ENCODE measurements at regions not wholly inside any gene's neighbourhood (a gene's known extent, or its start where the extent isn't known, plus 50 kb on each side); places are given as distances from the start of the nearest gene placed in this dataset.

GRCh38 chr16:76182041-76182635 is 95.1 kb upstream of the CNTNAP4 start:
- no peaks in the 10 kb centered on the region for H3K27me3 Mint-ChIP-seq (ENCODE audit: unreplicated experiment)
- no peak for TF ChIP-seq CTCF (IDR thresholded peaks at IDR 0.05; ENCODE audit: unreplicated experiment)
- H3K4me3 Mint-ChIP-seq (ENCODE audit: unreplicated experiment) = no peak overlapping the region
- DNase-seq (ENCODE audit: low spot score) = no peak
- H3K9me3 Mint-ChIP-seq (ENCODE audit: unreplicated experiment) = peaks cover 7% of the 10 kb centered on the region
- H3K27ac Mint-ChIP-seq (ENCODE audit: unreplicated experiment) = no peak overlapping the region
- H3K4me1 Mint-ChIP-seq (ENCODE audit: unreplicated experiment) = no peaks in the 10 kb centered on the region
- no peaks in the 10 kb centered on the region for H3K36me3 Mint-ChIP-seq (ENCODE audit: low read depth, unreplicated experiment)

- no peak for DNase-seq (ENCODE audit: low spot score)
- Mint-ChIP-seq H3K27ac (ENCODE audit: unreplicated experiment) (no peak overlapping the region), H3K36me3 (ENCODE audit: low read depth, unreplicated experiment) (no peaks in the 10 kb centered on the region), H3K9me3 (ENCODE audit: unreplicated experiment) (peaks cover 7% of the 10 kb centered on the region), H3K27me3 (ENCODE audit: unreplicated experiment) (no peaks in the 10 kb centered on the region), H3K4me1 (ENCODE audit: unreplicated experiment) (no peaks in the 10 kb centered on the region), H3K4me3 (ENCODE audit: unreplicated experiment) (no peak overlapping the region)
- no peak for TF ChIP-seq CTCF (IDR thresholded peaks at IDR 0.05; ENCODE audit: unreplicated experiment)
These were observed 93.6 kb upstream of the CNTNAP4 start for GRCh38 chr16:76183647-76184046.

GRCh38 chr16:76190057-76190456 is 87.1 kb upstream of the CNTNAP4 start:
- no peaks in the 10 kb centered on the region for H3K36me3 Mint-ChIP-seq (ENCODE audit: low read depth, unreplicated experiment)
- no peaks in the 10 kb centered on the region for H3K4me1 Mint-ChIP-seq (ENCODE audit: unreplicated experiment)
- no peak for DNase-seq (ENCODE audit: low spot score)
- H3K9me3 Mint-ChIP-seq (ENCODE audit: unreplicated experiment) = peaks cover 12% of the 10 kb centered on the region
- H3K27me3 Mint-ChIP-seq (ENCODE audit: unreplicated experiment) = no peaks in the 10 kb centered on the region
- no peak overlapping the region for H3K4me3 Mint-ChIP-seq (ENCODE audit: unreplicated experiment)
- no peak for TF ChIP-seq CTCF (IDR thresholded peaks at IDR 0.05; ENCODE audit: unreplicated experiment)
- H3K27ac Mint-ChIP-seq (ENCODE audit: unreplicated experiment) = no peak overlapping the region

GRCh38 chr16:76190480-76190879 is 86.7 kb upstream of the CNTNAP4 start:
- Mint-ChIP-seq H3K27me3 (ENCODE audit: unreplicated experiment) (no peaks in the 10 kb centered on the region), H3K36me3 (ENCODE audit: low read depth, unreplicated experiment) (no peaks in the 10 kb centered on the region), H3K9me3 (ENCODE audit: unreplicated experiment) (peaks cover 12% of the 10 kb centered on the region), H3K27ac (ENCODE audit: unreplicated experiment) (no peak overlapping the region), H3K4me3 (ENCODE audit: unreplicated experiment) (no peak overlapping the region), H3K4me1 (ENCODE audit: unreplicated experiment) (no peaks in the 10 kb centered on the region)
- TF ChIP-seq CTCF (IDR thresholded peaks at IDR 0.05; ENCODE audit: unreplicated experiment) = no peak
- DNase-seq (ENCODE audit: low spot score) = no peak

GRCh38 chr16:76193906-76194615 is 83.1 kb upstream of the CNTNAP4 start:
- H3K9me3 Mint-ChIP-seq (ENCODE audit: unreplicated experiment) = peaks cover 10% of the 10 kb centered on the region
- no peaks in the 10 kb centered on the region for H3K4me1 Mint-ChIP-seq (ENCODE audit: unreplicated experiment)
- H3K27me3 Mint-ChIP-seq (ENCODE audit: unreplicated experiment) = no peaks in the 10 kb centered on the region
- H3K36me3 Mint-ChIP-seq (ENCODE audit: low read depth, unreplicated experiment) = no peaks in the 10 kb centered on the region
- no peak for TF ChIP-seq CTCF (IDR thresholded peaks at IDR 0.05; ENCODE audit: unreplicated experiment)
- H3K27ac Mint-ChIP-seq (ENCODE audit: unreplicated experiment) = no peak overlapping the region
- no peak overlapping the region for H3K4me3 Mint-ChIP-seq (ENCODE audit: unreplicated experiment)
- no peak for DNase-seq (ENCODE audit: low spot score)
